ENCODE measurements at regions not wholly inside any gene's neighbourhood (a gene's known extent, or its start where the extent isn't known, plus 50 kb on each side); places are given as distances from the start of the nearest gene placed in this dataset.

GRCh38 chr6:114649298-114649697, 306.5 kb upstream of the HS3ST5 start (continued):
- TF ChIP-seq, protein P1, sequence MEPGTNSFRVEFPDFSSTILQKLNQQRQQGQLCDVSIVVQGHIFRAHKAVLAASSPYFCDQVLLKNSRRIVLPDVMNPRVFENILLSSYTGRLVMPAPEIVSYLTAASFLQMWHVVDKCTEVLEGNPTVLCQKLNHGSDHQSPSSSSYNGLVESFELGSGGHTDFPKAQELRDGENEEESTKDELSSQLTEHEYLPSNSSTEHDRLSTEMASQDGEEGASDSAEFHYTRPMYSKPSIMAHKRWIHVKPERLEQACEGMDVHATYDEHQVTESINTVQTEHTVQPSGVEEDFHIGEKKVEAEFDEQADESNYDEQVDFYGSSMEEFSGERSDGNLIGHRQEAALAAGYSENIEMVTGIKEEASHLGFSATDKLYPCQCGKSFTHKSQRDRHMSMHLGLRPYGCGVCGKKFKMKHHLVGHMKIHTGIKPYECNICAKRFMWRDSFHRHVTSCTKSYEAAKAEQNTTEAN (CRISPR knock-in tag; IDR thresholded peaks at IDR 0.05) = no peak
- TF ChIP-seq ZNF165 (CRISPR knock-in tag; IDR thresholded peaks at IDR 0.05; ENCODE audit: borderline replicate concordance) = no peak

GRCh38 chr6:114648847-114649246, 306.0 kb upstream of the HS3ST5 start:
- ChIA-PET POLR2A (no interaction called here), CTCF (ENCODE audit: low intra/inter-chr PET ratio) (no interaction called here)
- H3K9ac ChIP-seq (ENCODE audit: insufficient read depth in 1 of 2, low read depth in 2 of 2, low read length in 2 of 2) = no peak overlapping the region
- intact Hi-C loops (cut with micrococcal nuclease) (no loop called here), in situ Hi-C loops (cut with MboI) (no loop called here)
- H3K4me1 ChIP-seq (replicated peaks in 1 of 2; ENCODE audit: control insufficient read depth in 2 of 2, insufficient read depth in 2 of 2, low read length in 2 of 2) = no peaks in the 10 kb centered on the region
- H3K9me1 ChIP-seq (ENCODE audit: control insufficient read depth, insufficient read depth, low read length) = no peaks in the 10 kb centered on the region
- no peaks in the 10 kb centered on the region for H4K20me1 ChIP-seq (replicated peaks; ENCODE audit: control insufficient read depth, insufficient read depth, low read length)
- no peak overlapping the region for H3K4me2 ChIP-seq (ENCODE audit: insufficient read depth, low read length)
- no TSS peak for BruUV-seq (replicated peaks)
- 0% methylated on average over 2 of the region's 2 CpGs for WGBS (ENCODE audit: insufficient coverage, low coverage, missing lambda C conversion rate)
- H3K4me3 ChIP-seq = no peak overlapping the region
- ATAC-seq (no peak), FAIRE-seq (no peak), DNase-seq (ENCODE audit: extremely low read depth in 1 of 4, low spot score in 3 of 4) (no peak)
- H3K79me2 ChIP-seq (ENCODE audit: control insufficient read depth, insufficient read depth, low read length) = no peaks in the 10 kb centered on the region
- H3K9me3 ChIP-seq (replicated peaks; ENCODE audit: control insufficient read depth, insufficient read depth, low read depth, low read length) = no peaks in the 10 kb centered on the region
- no peak overlapping the region for H3K27ac ChIP-seq (ENCODE audit: extremely low read depth, low read depth, low read length)
- no peaks in the 10 kb centered on the region for H3K36me3 ChIP-seq (ENCODE audit: control insufficient read depth, insufficient read depth, low read length)
- no peaks in the 10 kb centered on the region for H3K27me3 ChIP-seq (ENCODE audit: control insufficient read depth in 2 of 2, insufficient read depth in 2 of 2, low read length in 2 of 2)
- no peak overlapping the region for H2AFZ ChIP-seq (ENCODE audit: low read depth, low read length)
- TF ChIP-seq KHSRP (IDR thresholded peaks at IDR 0.05) (no peak), MYC (IDR thresholded peaks at IDR 0.05; ENCODE audit: low read depth, low read length) (no peak), MYC (CRISPR knock-in tag; IDR thresholded peaks at IDR 0.05; ENCODE audit: borderline replicate concordance, low read depth) (no peak), ZNF584 (CRISPR knock-in tag; IDR thresholded peaks at IDR 0.05; ENCODE audit: low read depth) (no peak), UBTF (IDR thresholded peaks at IDR 0.05; ENCODE audit: borderline replicate concordance in 1 of 2, low read depth in 2 of 2, low read length in 2 of 2) (no peak), ZNF518B (CRISPR knock-in tag; IDR thresholded peaks at IDR 0.05) (no peak), HDAC6 (IDR thresholded peaks at IDR 0.05; ENCODE audit: low read depth, low read length) (no peak), MTA2 (IDR thresholded peaks at IDR 0.05; ENCODE audit: low read depth) (no peak), SPI1 (IDR thresholded peaks at IDR 0.05; ENCODE audit: borderline replicate concordance, low read depth, low read length) (no peak), DIDO1 (tag; IDR thresholded peaks at IDR 0.05; ENCODE audit: low read depth) (no peak), MAZ (CRISPR knock-in tag; conservative IDR thresholded peaks at IDR 0.05 in 1 of 2, IDR thresholded peaks at IDR 0.05 in 1 of 2) (no peak)

Measured in K562 (cell line).